HEK293T (cell line): ENCODE measurements at regions not wholly inside any gene's neighbourhood (a gene's known extent, or its start where the extent isn't known, plus 50 kb on each side); places are given as distances from the start of the nearest gene placed in this dataset.

Experiments used
- CTCF ChIA-PET: fragments of 350-600 bp; formaldehyde crosslinking; extraction: SDS; loops from one replicate; lab custom pipeline; 2021; ENCODE audit warnings: antibody characterized with exemption, inconsistent platforms; lab: Yijun Ruan, JAX
- POLR2A ChIA-PET: fragments of 350-600 bp; formaldehyde crosslinking; extraction: SDS; loops from one replicate; lab custom pipeline; 2020; ENCODE audit warnings: antibody characterized with exemption, inconsistent platforms; lab: Yijun Ruan, JAX
- DNase-seq: peaks from one replicate; pipeline ENCODE4 v3.0.0; 2012; ENCODE audit warnings: mixed read lengths; ENCODE audit errors: extremely low spot score
- ARNT ChIP-seq: fragments of 450-650 bp; IDR thresholded peaks from 2 replicates; pipeline ENCODE4 v1.6.1; 2017; ENCODE audit warnings: mild to moderate bottlenecking
- BHLHE40 ChIP-seq: fragments of 450-650 bp; IDR thresholded peaks from 2 replicates; pipeline ENCODE4 v1.6.1; 2016; ENCODE audit warnings: mild to moderate bottlenecking, moderate library complexity, borderline replicate concordance
- CTBP1 ChIP-seq: fragments of 450-650 bp; IDR thresholded peaks from 2 replicates; pipeline ENCODE4 v1.6.1; 2016; ENCODE audit warnings: borderline replicate concordance
- ELF4 ChIP-seq: fragments of 450-650 bp; IDR thresholded peaks from 2 replicates; pipeline ENCODE4 v1.6.1; 2017; ENCODE audit warnings: antibody characterized with exemption
- FOXA1 ChIP-seq: fragments of 450-650 bp; IDR thresholded peaks from 2 replicates; pipeline ENCODE4 v1.6.1; 2016; ENCODE audit warnings: mild to moderate bottlenecking
- FOXK2 ChIP-seq: fragments of 450-650 bp; IDR thresholded peaks from 2 replicates; pipeline ENCODE4 v1.6.1; 2016; ENCODE audit warnings: mild to moderate bottlenecking
- FOXM1 ChIP-seq: fragments of 450-650 bp; IDR thresholded peaks from 2 replicates; pipeline ENCODE4 v1.6.1; 2017; ENCODE audit warnings: mild to moderate bottlenecking, borderline replicate concordance
- HDGF ChIP-seq: fragments of 450-650 bp; IDR thresholded peaks from 2 replicates; pipeline ENCODE4 v1.6.1; 2017; ENCODE audit warnings: antibody characterized with exemption, borderline replicate concordance
- L3MBTL2 ChIP-seq: fragments of 450-650 bp; conservative IDR thresholded peaks from 2 replicates; pipeline ENCODE4 v1.6.1; 2016; ENCODE audit warnings: mild to moderate bottlenecking
- LEF1 ChIP-seq: fragments of 450-650 bp; IDR thresholded peaks from 2 replicates; pipeline ENCODE4 v1.6.1; 2017; ENCODE audit warnings: mild to moderate bottlenecking, borderline replicate concordance
- NFRKB ChIP-seq: fragments of 450-650 bp; IDR thresholded peaks from 2 replicates; pipeline ENCODE4 v1.6.1; 2016; ENCODE audit warnings: mild to moderate bottlenecking, moderate library complexity
- PKNOX1 ChIP-seq: fragments of 450-650 bp; IDR thresholded peaks from 2 replicates; pipeline ENCODE4 v1.6.1; 2016
- SP1 ChIP-seq: fragments of 450-650 bp; IDR thresholded peaks from 2 replicates; pipeline ENCODE4 v1.6.1; 2017
- SUZ12 ChIP-seq: fragments of 450-650 bp; IDR thresholded peaks from 2 replicates; pipeline ENCODE4 v1.6.1; 2016; ENCODE audit warnings: mild to moderate bottlenecking
- TARDBP ChIP-seq: fragments of 450-650 bp; IDR thresholded peaks from 2 replicates; pipeline ENCODE4 v1.6.1; 2016
- ZNF384 ChIP-seq: fragments of 450-650 bp; IDR thresholded peaks from 2 replicates; pipeline ENCODE4 v1.6.1; 2016

DNA sequence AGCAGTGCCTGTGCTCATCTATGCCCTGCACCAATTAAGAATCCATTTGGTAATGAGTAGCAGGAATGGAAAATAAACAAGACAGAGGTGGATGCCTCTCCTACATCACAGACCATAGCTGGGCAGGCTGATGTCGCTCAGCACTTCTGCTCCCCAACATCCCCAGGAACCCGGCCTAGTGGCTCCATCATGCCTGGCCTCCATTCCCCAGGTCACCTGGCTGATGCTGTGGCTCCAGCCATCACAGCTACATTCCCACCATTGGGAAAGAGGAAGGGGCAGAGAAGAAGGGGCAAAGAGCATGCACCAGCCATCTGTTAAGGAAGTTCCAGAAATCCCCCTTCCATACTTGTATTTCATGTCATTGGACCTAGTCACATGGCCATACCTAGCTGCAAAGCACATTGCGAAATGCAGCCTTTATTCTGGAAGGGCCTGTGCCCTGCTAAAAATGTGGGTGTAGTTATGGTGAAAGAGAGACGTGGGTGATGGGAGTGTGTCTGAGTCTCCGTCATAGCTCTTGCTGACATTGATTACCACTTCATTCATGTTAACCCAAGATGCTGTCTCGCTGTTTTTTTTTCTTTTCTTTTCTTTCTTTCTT is 86.1 kb upstream of the ADAMTS2 start:
- ChIA-PET POLR2A (no interaction called here), CTCF (no interaction called here)
- no peak for TF ChIP-seq SUZ12
- no peak for TF ChIP-seq CTBP1
- TF ChIP-seq ELF4: no peak
- TF ChIP-seq PKNOX1: no peak
- TF ChIP-seq HDGF: no peak
- no peak for TF ChIP-seq LEF1
- TF ChIP-seq FOXM1: no peak
- TF ChIP-seq ZNF384: no peak
- TF ChIP-seq BHLHE40: no peak
- TF ChIP-seq FOXA1: no peak
- no peak for TF ChIP-seq SP1
- no peak for TF ChIP-seq L3MBTL2
- no peak for TF ChIP-seq ARNT
- no peak for TF ChIP-seq NFRKB
- no peak for TF ChIP-seq FOXK2
- no peak for TF ChIP-seq TARDBP
- DNase-seq: no peak

- DNase-seq: no peak
- CTCF ChIA-PET: no interaction called here
- TF ChIP-seq CTBP1: no peak
- no peak for TF ChIP-seq TARDBP
- TF ChIP-seq SUZ12: no peak
- no peak for TF ChIP-seq BHLHE40
- TF ChIP-seq FOXK2: no peak
- POLR2A ChIA-PET: no interaction called here
Observed at GRCh38 chr5:179430193-179431175, 85.2 kb upstream of the ADAMTS2 start.

- no peak for DNase-seq
- ChIA-PET POLR2A (no interaction called here), CTCF (interaction anchor here (0.9 kb wide), 1 partner anchor 66 kb away, joined by 3 read pairs; no protein-coding TSS in a partner anchor)
- TF ChIP-seq BHLHE40: no peak
- TF ChIP-seq TARDBP: no peak
- TF ChIP-seq SP1: no peak
- TF ChIP-seq FOXK2: no peak
- TF ChIP-seq ZNF384: no peak
- no peak for TF ChIP-seq NFRKB
- TF ChIP-seq PKNOX1: no peak
- no peak for TF ChIP-seq CTBP1
- no peak for TF ChIP-seq ARNT
- TF ChIP-seq HDGF: no peak
- TF ChIP-seq ELF4: no peak
- TF ChIP-seq LEF1: no peak
- TF ChIP-seq FOXA1: no peak
- TF ChIP-seq SUZ12: no peak
- TF ChIP-seq FOXM1: no peak
- no peak for TF ChIP-seq L3MBTL2
Observed at GRCh38 chr5:179427676-179428056, 82.4 kb upstream of the ADAMTS2 start.

DNA sequence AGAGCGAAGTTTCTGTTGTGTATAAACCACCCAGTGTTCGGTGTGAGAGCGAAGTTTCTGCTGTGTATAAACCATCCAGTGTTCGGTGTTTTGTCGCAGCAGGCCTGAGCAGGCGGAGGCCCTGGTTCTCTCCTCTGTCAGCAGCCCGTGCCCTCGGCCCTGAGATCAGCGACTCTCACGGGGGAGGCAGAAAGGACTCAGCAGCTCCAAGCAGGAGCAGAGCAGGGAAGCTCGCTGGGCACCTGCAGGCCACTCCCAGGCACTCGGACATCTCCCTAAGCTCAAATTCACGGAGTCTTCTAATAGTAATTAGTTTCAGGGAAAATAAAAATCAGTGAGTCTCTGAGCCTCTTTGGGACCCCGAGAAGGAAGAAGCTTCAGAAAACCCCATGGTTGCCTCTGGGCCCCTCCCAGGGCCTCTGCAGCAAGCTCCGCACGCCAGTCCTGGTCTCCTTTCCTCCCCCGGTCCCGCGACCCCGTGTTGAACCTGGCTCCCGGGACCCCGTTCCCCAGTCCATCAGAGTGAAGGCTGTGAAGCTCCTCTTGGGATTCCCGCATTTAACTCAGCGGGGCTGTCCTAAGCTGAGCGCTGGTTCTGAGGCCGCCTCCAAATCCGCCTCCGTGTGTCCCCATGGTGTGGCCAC is 81.9 kb upstream of the ADAMTS2 start:
- TF ChIP-seq SUZ12 (no peak), ZNF384 (no peak), CTBP1 (no peak), NFRKB (no peak), ARNT (no peak), PKNOX1 (no peak)
- DNase-seq: no peak
- CTCF ChIA-PET: interaction anchor here (0.9 kb wide), 1 partner anchor 66 kb away, joined by 3 read pairs; no protein-coding TSS in a partner anchor
- POLR2A ChIA-PET: no interaction called here

DNA sequence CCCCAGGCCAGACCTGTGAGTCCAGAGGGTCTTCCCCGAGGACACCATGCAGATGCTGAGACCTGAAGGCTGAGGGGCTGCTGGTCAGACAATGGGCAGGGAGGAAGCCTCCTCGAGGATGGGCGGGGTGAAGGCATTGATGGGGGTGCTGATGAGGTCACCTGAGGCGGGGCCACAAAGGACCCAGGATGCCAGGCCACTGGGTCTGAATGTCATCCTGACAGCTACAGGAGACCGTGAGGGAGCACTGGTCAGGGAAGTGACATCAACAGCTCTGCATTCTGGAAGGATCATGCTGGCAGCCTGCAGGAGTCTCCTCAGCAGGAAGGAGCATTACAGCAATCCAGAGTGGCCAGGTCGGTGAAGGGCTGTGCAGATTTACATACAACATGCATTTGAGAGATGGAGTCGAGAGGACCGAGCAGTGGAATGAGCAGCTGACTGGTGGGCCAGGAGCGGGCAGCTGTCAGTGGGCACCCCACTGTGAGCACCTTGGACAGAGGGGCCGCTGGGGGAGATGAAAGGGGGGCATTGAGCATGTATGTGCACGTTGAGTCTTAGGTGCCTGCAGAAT is 77.7 kb upstream of the ADAMTS2 start:
- DNase-seq: no peak
- no peak for TF ChIP-seq L3MBTL2
- TF ChIP-seq LEF1: no peak
- TF ChIP-seq ARNT: no peak
- no peak for TF ChIP-seq FOXA1
- TF ChIP-seq ZNF384: no peak
- TF ChIP-seq FOXM1: no peak
- no peak for TF ChIP-seq SP1
- no peak for TF ChIP-seq CTBP1
- TF ChIP-seq HDGF: no peak
- no peak for TF ChIP-seq NFRKB
- no peak for TF ChIP-seq BHLHE40
- TF ChIP-seq SUZ12: no peak
- TF ChIP-seq PKNOX1: no peak
- no peak for TF ChIP-seq ELF4
- TF ChIP-seq FOXK2: no peak
- no peak for TF ChIP-seq TARDBP
- POLR2A ChIA-PET: no interaction called here
- CTCF ChIA-PET: no interaction called here
